Calu3 (cell line): ENCODE measurements at regions not wholly inside any gene's neighbourhood (a gene's known extent, or its start where the extent isn't known, plus 50 kb on each side); places are given as distances from the start of the nearest gene placed in this dataset.

Experiments
- BruUV-seq: library from RNA; stranded (reverse); fragments of 400-500 nt; replicated peaks from 2 replicates; lab custom pipeline; 2021; lab: Mats Ljungman, UMichigan
- CTCF ChIA-PET: fragments of 300-600 bp; sonication (Branson Sonifier 250); formaldehyde crosslinking; loops from one replicate; lab custom pipeline; 2022; ENCODE audit warnings: antibody characterized with exemption; lab: Charles Lee
- DNase-seq: peaks from one replicate; pipeline ENCODE4 v3.0.0; 2022
- H3K27ac Mint-ChIP-seq: one replicate; pipeline ENCODE4 v1.8.0; 2022; ENCODE audit warnings: mixed read lengths; ENCODE audit not compliant: unreplicated experiment
- H3K27me3 Mint-ChIP-seq: one replicate; pipeline ENCODE4 v1.8.0; 2022; ENCODE audit warnings: mixed read lengths; ENCODE audit not compliant: unreplicated experiment
- H3K36me3 Mint-ChIP-seq: one replicate; pipeline ENCODE4 v1.8.0; 2022; ENCODE audit warnings: mild to moderate bottlenecking, moderate library complexity, mixed read lengths; ENCODE audit not compliant: insufficient read depth, unreplicated experiment
- H3K4me1 Mint-ChIP-seq: one replicate; pipeline ENCODE4 v1.8.0; 2022; ENCODE audit warnings: mild to moderate bottlenecking, low read depth, mixed read lengths; ENCODE audit not compliant: unreplicated experiment
- H3K4me3 Mint-ChIP-seq: one replicate; pipeline ENCODE4 v1.8.0; 2022; ENCODE audit warnings: mild to moderate bottlenecking, low read depth, moderate library complexity, mixed read lengths; ENCODE audit not compliant: unreplicated experiment
- H3K9me3 Mint-ChIP-seq: one replicate; pipeline ENCODE4 v1.8.0; 2022; ENCODE audit warnings: low read depth, mixed read lengths; ENCODE audit not compliant: unreplicated experiment
- intact Hi-C: fragments of 100-400 bp; cut with micrococcal nuclease; formaldehyde crosslinking; loops from one replicate; pipeline ENCODE4 v1.10.0; 2022; ENCODE audit not compliant: unreplicated experiment
- TF ChIP-seq, protein P1 (sequence below): fragments of 200-600 bp; IDR thresholded peaks from one replicate; pipeline ENCODE4 v1.8.0; 2022; ENCODE audit warnings: antibody characterized with exemption; ENCODE audit not compliant: unreplicated experiment

- intact Hi-C loops = no loop called here
- CTCF ChIA-PET = no interaction called here
- Mint-ChIP-seq H3K9me3 (peaks cover 3% of the 10 kb centered on the region), H3K27me3 (peaks cover 32% of the 10 kb centered on the region), H3K4me3 (no peak overlapping the region), H3K4me1 (no peaks in the 10 kb centered on the region), H3K27ac (no peak overlapping the region), H3K36me3 (no peaks in the 10 kb centered on the region)
- TF ChIP-seq, protein P1, sequence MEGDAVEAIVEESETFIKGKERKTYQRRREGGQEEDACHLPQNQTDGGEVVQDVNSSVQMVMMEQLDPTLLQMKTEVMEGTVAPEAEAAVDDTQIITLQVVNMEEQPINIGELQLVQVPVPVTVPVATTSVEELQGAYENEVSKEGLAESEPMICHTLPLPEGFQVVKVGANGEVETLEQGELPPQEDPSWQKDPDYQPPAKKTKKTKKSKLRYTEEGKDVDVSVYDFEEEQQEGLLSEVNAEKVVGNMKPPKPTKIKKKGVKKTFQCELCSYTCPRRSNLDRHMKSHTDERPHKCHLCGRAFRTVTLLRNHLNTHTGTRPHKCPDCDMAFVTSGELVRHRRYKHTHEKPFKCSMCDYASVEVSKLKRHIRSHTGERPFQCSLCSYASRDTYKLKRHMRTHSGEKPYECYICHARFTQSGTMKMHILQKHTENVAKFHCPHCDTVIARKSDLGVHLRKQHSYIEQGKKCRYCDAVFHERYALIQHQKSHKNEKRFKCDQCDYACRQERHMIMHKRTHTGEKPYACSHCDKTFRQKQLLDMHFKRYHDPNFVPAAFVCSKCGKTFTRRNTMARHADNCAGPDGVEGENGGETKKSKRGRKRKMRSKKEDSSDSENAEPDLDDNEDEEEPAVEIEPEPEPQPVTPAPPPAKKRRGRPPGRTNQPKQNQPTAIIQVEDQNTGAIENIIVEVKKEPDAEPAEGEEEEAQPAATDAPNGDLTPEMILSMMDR = no peak
- no peak for DNase-seq
- BruUV-seq = no TSS peak
Measured at GRCh38 chr9:2377834-2378233, 243.8 kb upstream of the VLDLR start.

GRCh38 chr9:2378266-2378665, 243.3 kb upstream of the VLDLR start:
- Mint-ChIP-seq H3K36me3 (no peaks in the 10 kb centered on the region), H3K4me1 (no peaks in the 10 kb centered on the region), H3K27ac (no peak overlapping the region), H3K27me3 (peaks cover 37% of the 10 kb centered on the region), H3K9me3 (peaks cover 3% of the 10 kb centered on the region), H3K4me3 (no peak overlapping the region)
- intact Hi-C loops = no loop called here
- BruUV-seq = no TSS peak
- CTCF ChIA-PET = no interaction called here
- TF ChIP-seq, protein P1 = no peak
- DNase-seq = no peak

- BruUV-seq = no TSS peak
- Mint-ChIP-seq H3K27me3 (peaks cover 42% of the 10 kb centered on the region), H3K4me1 (no peaks in the 10 kb centered on the region), H3K27ac (no peak overlapping the region), H3K9me3 (peaks cover 3% of the 10 kb centered on the region), H3K4me3 (no peak overlapping the region), H3K36me3 (no peaks in the 10 kb centered on the region)
- no peak for DNase-seq
- CTCF ChIA-PET = no interaction called here
- TF ChIP-seq, protein P1 = no peak
- intact Hi-C loops = no loop called here
Measured at GRCh38 chr9:2378816-2379215, 242.8 kb upstream of the VLDLR start.

- intact Hi-C loops = no loop called here
- BruUV-seq = no TSS peak
Measured at GRCh38 chr9:2384741-2385140, 236.8 kb upstream of the VLDLR start.

More at GRCh38 chr9:2384741-2385140, 236.8 kb upstream of the VLDLR start:
- Mint-ChIP-seq H3K27ac (no peak overlapping the region), H3K4me3 (no peak overlapping the region), H3K4me1 (no peaks in the 10 kb centered on the region), H3K36me3 (no peaks in the 10 kb centered on the region), H3K27me3 (peaks cover 39% of the 10 kb centered on the region), H3K9me3 (no peaks in the 10 kb centered on the region)
- TF ChIP-seq, protein P1 = no peak
- DNase-seq = no peak
- CTCF ChIA-PET = no interaction called here
